HepG2 (cell line): ENCODE measurements at regions not wholly inside any gene's neighbourhood (a gene's known extent, or its start where the extent isn't known, plus 50 kb on each side); places are given as distances from the start of the nearest gene placed in this dataset.

Experiments used
- CSRNP2 ChIP-seq: sonication (generic); formaldehyde crosslinking; conservative IDR thresholded peaks from 2 replicates; pipeline ENCODE4 v1.8.0; 2022; ENCODE audit warnings: low read depth, missing genetic modification reagents
- EEA1 ChIP-seq: sonication (generic); formaldehyde crosslinking; IDR thresholded peaks from 2 replicates; pipeline ENCODE4 v1.5.1; 2020; ENCODE audit warnings: mild to moderate bottlenecking, missing genetic modification reagents, borderline replicate concordance
- GATAD2A ChIP-seq: IDR thresholded peaks from 2 replicates; pipeline ENCODE4 v1.6.1; 2016
- HNRNPLL ChIP-seq: fragments of 200-400 bp; formaldehyde crosslinking; IDR thresholded peaks from 2 replicates; pipeline ENCODE4 v1.6.1; 2017; ENCODE audit warnings: mild to moderate bottlenecking, low read depth, low read length; ENCODE audit not compliant: poor library complexity, severe bottlenecking
- MAF1 ChIP-seq: sonication (generic); formaldehyde crosslinking; IDR thresholded peaks from 2 replicates; pipeline ENCODE4 v1.5.0; 2020; ENCODE audit warnings: missing genetic modification reagents, borderline replicate concordance
- SNRNP70 ChIP-seq: fragments of 200-400 bp; formaldehyde crosslinking; IDR thresholded peaks from 2 replicates; pipeline ENCODE4 v1.6.1; 2017; ENCODE audit warnings: mild to moderate bottlenecking, low read depth, low read length, moderate library complexity
- TAF15 ChIP-seq: fragments of 200-400 bp; formaldehyde crosslinking; IDR thresholded peaks from one replicate; pipeline ENCODE4 v1.6.1; 2018; ENCODE audit warnings: mild to moderate bottlenecking, low read depth, low read length; ENCODE audit not compliant: poor library complexity, severe bottlenecking
- ZBTB21 ChIP-seq: sonication (generic); formaldehyde crosslinking; IDR thresholded peaks from 2 replicates; pipeline ENCODE4 v1.4.0; 2020; ENCODE audit warnings: missing genetic modification reagents
- ZBTB34 ChIP-seq: sonication (generic); formaldehyde crosslinking; IDR thresholded peaks from 2 replicates; pipeline ENCODE4 v1.8.0; 2022; ENCODE audit warnings: mild to moderate bottlenecking, missing genetic modification reagents
- ZBTB39 ChIP-seq: sonication (generic); formaldehyde crosslinking; IDR thresholded peaks from 2 replicates; pipeline ENCODE4 v1.5.0; 2020; ENCODE audit warnings: missing genetic modification reagents
- ZNF121 ChIP-seq: sonication (generic); formaldehyde crosslinking; IDR thresholded peaks from 2 replicates; pipeline ENCODE4 v1.5.0; 2020; ENCODE audit warnings: mild to moderate bottlenecking, missing genetic modification reagents
- ZNF138 ChIP-seq: sonication (generic); formaldehyde crosslinking; IDR thresholded peaks from 2 replicates; pipeline ENCODE4 v1.5.0; 2020; ENCODE audit warnings: mild to moderate bottlenecking, low read depth, missing genetic modification reagents
- ZNF318 ChIP-seq: sonication (generic); formaldehyde crosslinking; IDR thresholded peaks from 2 replicates; pipeline ENCODE4 v1.4.0; 2020; ENCODE audit warnings: mild to moderate bottlenecking, missing genetic modification reagents
- ZNF432 ChIP-seq: sonication (generic); formaldehyde crosslinking; IDR thresholded peaks from 2 replicates; pipeline ENCODE4 v1.5.0; 2020; ENCODE audit warnings: missing genetic modification reagents, mild to moderate bottlenecking, borderline replicate concordance
- ZNF891 ChIP-seq: sonication (generic); formaldehyde crosslinking; IDR thresholded peaks from 2 replicates; pipeline ENCODE4 v1.5.0; 2020; ENCODE audit warnings: mild to moderate bottlenecking, missing genetic modification reagents

- TF ChIP-seq ZNF318 (CRISPR knock-in tag) (no peak), ZNF432 (CRISPR knock-in tag) (no peak), SNRNP70 (no peak), ZBTB21 (CRISPR knock-in tag) (no peak), MAF1 (CRISPR knock-in tag) (no peak), HNRNPLL (no peak), GATAD2A (CRISPR knock-in tag) (no peak), ZBTB39 (CRISPR knock-in tag) (no peak), TAF15 (no peak), CSRNP2 (CRISPR knock-in tag) (no peak), ZNF891 (no peak), ZNF121 (CRISPR knock-in tag) (no peak), EEA1 (CRISPR knock-in tag) (no peak), ZNF138 (CRISPR knock-in tag) (no peak), ZBTB34 (CRISPR knock-in tag) (no peak)
Measured at GRCh38 chr7:52668435-52668834, 367.0 kb upstream of the POM121L12 start (continued).
